HG03439 (cell line): ENCODE measurements at regions not wholly inside any gene's neighbourhood (a gene's known extent, or its start where the extent isn't known, plus 50 kb on each side); places are given as distances from the start of the nearest gene placed in this dataset.

Experiments used
- ATAC-seq: cut with Tn5 transposase; IDR thresholded peaks from one replicate; pipeline ENCODE4 v1.9.1; 2021; ENCODE audit warnings: mild to moderate bottlenecking, moderate library complexity; ENCODE audit not compliant: unreplicated experiment

- no peak for ATAC-seq
Observed at GRCh38 chr13:85406269-85406975, 392.8 kb downstream of the SLITRK6 start.

DNA sequence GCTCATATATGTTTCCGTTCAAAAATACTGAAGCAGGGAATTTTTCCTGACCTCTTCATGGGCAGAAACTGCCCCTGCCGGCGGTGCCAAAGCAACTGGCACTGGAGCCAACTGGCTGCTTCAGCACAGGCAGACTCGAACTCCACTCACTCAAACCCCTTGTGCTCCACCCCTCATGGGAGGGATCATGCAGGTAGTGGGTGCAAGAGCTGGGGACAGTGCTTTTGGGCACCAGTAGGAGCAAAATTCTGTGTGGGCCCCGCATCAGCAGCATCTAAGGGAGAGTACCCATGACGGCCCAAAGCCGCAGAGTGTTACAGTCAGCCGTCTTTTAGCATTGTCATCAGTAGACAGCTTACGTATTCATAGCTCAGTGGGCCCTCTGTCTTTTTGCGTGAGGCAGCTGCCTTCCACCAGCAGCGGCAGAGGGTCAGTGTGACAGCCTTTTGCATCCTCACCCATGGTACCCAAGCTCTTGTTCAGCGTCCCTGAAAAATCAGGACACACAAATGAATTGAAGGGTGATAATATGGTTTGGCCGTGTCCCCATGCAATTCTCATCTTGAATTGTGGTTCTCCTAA lies 393.8 kb downstream of the SLITRK6 start:
- ATAC-seq: no peak

- no peak for ATAC-seq
Observed at GRCh38 chr13:85386424-85386823, 412.8 kb downstream of the SLITRK6 start.

- ATAC-seq: no peak
Observed at GRCh38 chr13:85383291-85383690, 415.9 kb downstream of the SLITRK6 start.

DNA sequence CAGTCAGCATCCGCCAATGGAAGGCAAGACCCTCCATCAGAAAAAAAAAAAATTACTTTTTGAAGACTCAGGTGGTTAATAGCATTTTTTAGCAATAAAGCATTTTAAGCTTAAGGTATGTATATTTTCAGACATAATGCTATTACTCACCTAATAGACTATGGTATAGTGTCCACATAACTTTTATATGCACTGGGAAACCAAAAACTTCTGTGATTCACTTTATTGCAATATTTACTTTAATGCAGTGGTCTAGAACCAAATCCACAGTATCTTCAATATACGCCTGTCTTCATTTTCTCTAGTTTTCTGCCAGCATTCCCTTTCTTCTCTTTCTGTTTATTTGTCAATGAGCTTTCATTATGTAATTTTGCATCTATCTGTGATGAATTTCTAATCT lies 418.1 kb downstream of the SLITRK6 start:
- no peak for ATAC-seq

- no peak for ATAC-seq
Observed at GRCh38 chr13:85379991-85380390, 419.2 kb downstream of the SLITRK6 start.

GRCh38 chr13:85379433-85379832 lies 419.8 kb downstream of the SLITRK6 start:
- no peak for ATAC-seq

GRCh38 chr13:85377783-85378182 lies 421.4 kb downstream of the SLITRK6 start:
- ATAC-seq: no peak

DNA sequence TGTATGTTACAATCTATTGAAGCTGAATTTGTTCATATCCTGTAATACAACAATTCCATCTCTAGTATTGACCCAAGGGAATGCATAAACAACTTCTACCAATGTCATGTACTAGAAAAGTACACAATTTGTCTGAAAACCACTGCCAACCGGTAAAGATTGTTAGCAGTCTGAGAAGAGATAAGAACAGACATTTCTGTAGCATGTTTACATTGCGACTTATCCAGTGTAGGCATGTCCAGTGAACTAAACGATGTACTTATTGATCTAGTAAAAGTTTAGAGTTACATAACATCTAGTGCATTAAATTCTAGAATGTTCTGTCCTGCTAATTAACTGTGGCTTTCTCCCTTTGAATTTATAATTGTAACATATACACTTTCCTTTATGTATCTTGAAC lies 425.9 kb downstream of the SLITRK6 start:
- no peak for ATAC-seq

- no peak for ATAC-seq
Observed at GRCh38 chr13:85371254-85371653, 428.0 kb downstream of the SLITRK6 start.

DNA sequence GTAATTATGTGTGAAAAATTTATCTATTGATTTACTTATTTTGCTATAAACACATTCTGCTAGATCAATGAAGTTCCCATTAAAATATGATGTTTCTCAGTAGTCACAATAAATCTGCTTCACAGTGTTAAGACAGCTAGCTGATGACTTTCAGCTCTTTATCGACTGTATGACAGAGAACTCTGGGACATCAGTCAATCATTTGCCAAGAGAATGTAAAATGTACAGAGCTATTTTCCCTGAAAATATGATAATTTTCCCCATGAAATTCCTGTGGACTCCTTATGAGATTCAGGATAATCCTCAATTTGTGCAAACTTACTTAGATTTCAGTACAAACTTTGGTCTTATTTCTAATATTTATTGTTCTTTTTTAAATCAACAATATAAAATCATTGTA lies 430.5 kb downstream of the SLITRK6 start:
- no peak for ATAC-seq

- no peak for ATAC-seq
Observed at GRCh38 chr13:85367887-85368286, 431.3 kb downstream of the SLITRK6 start.

DNA sequence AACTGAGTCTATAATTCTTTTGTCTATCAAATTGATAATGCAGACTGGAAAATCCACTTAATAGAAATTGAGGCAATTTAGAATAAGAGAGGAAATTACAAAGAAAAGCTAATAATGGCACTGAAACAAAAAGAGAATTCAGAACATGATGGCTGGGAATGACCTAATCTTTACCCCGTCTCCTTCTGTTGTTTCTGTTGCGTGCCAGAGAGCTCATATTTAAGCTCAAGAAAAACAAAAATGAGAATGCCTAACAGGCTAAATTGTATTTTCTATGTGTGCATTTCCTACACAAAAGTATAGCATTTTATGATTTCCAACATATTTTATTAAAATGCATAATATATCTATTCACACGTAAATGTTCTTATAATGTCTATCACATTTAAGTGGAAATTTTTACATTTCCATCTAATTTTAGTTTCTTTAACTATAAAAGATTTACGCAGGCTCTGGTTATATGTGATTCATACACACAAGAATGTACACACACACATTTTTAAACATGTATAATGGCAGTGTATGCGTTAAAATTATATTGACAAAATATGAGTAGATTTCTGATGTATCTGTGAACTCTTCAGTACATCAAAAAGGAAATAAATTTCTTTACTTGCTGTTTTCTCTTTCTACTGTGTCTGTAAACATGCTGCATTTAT lies 432.3 kb downstream of the SLITRK6 start:
- no peak for ATAC-seq

GRCh38 chr13:85363504-85363903 lies 435.7 kb downstream of the SLITRK6 start:
- ATAC-seq: no peak

DNA sequence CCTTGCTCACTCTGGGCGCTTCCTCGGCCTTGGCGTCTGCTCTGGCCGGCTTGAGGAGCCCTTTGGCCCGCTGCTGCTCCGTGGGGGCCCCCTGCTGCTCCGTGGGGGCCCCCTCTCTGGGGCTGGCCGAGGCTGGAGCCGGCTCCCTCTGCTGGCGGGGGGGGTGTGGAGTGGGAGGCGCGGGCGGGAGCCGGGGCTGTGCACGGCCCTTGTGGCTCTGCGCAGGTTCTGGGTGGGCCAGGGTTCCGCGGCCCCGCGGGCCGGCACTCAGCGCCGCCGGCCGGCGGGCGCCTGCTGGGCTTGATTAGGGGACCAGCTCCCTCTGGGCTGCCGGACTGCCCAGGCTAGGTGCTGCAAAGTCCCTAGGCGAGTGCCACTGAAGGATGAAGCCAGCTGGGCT lies 436.2 kb downstream of the SLITRK6 start:
- no peak for ATAC-seq

GRCh38 chr13:85347251-85347650 lies 452.0 kb downstream of the SLITRK6 start:
- no peak for ATAC-seq

- no peak for ATAC-seq
Observed at GRCh38 chr13:85334187-85334586, 465.0 kb downstream of the SLITRK6 start.

DNA sequence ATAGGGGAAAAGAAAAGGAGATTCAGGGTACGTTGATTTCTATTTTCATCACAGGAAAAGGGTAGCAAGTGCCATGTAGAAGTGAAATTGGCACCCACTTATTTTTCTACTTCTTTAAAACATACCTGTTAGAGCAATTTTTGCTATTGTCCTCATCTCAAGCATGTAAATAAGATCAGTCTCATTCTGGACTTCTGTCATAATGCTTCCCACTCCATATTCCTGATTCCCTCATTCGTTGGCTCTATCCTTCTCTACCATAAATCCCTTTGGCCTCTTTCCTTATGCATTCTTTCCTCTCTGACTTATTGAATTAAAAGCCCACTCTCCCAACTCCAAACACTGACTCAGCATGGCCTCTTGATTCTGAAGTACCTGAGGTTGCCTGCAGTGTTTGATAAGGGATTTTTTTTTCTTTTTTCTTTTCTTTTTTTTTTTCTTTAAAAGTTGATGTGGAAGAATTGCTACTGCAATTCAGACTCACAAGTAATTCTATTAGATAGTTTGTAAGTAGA lies 465.7 kb downstream of the SLITRK6 start:
- no peak for ATAC-seq

DNA sequence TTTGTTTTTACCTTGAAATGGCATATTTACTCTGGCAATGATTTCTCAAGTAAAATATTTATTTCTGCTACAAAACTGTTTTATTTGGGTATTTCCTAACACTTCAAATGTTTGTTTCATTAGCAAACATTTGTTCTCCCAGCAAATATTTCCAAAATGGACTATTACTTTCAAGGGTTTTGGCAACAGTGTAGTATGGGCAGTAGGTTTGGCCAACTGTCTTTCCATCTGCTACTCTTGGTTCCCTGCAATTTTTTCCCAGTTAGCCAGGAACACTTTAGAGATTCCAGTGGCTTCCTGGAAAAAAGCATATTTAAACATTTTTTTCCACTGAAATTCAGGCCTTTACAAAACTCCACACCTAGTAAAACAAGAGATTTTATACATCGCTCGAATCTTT lies 466.6 kb downstream of the SLITRK6 start:
- ATAC-seq: no peak

DNA sequence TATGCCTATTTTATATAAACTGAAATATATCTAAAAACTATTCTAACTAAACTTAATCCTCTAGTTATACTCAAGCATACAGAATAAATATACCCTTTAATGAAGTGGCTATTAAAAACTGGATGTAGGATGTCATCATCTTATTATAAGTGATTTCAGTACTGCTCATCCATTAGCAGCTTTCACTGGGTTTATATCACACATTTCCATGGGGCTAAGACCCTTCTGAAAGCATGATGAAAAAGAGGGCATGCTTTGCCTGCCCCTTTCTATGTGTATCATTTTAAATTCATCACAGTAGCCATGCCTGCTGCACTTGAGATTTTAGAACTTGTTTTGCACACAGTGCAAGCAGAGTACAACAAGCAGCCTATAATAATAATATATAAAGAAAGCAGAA lies 477.5 kb downstream of the SLITRK6 start:
- ATAC-seq: no peak

DNA sequence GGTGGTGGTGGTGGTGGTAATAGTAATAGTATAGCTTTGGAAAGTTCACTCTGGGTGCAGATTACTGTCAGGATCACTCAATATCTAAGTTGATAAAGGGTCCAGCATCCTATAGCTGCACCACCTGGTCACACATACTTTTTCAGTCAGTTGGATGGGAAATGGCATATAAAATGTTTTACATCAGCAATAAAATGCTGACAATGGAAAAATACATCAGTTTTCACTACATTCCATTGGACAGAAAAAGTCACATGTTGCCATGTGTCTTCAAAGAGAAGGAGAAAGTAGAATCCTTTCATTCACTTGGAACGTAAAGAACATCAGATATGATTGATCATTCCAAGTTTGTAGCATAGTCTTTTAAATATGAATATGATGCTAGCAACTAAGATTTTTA lies 481.4 kb downstream of the SLITRK6 start:
- no peak for ATAC-seq

- ATAC-seq: no peak
Observed at GRCh38 chr13:85316506-85317025, 482.7 kb downstream of the SLITRK6 start.
